ENCODE measurements at regions not wholly inside any gene's neighbourhood (a gene's known extent, or its start where the extent isn't known, plus 50 kb on each side); places are given as distances from the start of the nearest gene placed in this dataset.
"Not testable (repeated sequence)": the region's sequence is repeated elsewhere in the genome, so short reads cannot be mapped to it uniquely, and the experiment has no call there.

DNA sequence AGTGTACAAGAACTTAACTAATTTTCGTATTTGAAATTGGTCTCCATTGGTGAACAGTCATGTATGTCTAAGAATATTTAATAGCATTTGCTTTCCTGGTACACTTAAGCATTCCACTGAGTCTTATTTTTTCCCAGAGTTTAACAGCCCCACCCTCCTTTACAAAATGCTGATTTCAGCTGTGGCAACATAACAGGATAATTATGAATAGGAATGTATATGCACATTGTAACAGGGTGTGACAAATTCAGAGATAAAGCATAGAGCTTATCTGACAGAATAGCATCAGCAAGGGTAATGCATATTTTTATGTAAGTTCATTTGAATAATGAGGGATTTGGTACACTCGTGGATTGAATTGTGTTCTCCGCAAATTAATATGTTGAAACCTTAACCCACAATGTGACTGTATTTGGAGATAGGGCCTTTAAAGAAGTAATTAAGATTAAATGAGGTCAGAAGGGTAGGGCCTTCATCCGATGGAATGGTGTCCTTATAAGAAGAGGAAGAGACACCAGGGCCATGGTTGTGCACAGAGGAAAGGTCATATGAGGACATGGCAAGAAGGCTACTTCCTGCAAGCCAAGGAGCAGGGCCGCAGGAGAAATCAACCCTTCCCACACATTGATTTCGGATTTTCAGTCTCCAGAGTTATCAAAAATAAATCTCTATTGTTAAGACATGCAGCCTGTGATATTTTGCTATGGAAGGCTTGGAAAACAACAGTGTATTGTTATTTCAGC lies 439.7 kb upstream of the CDH20 start:
- Histone ChIP-seq H3K4me1 (ENCODE audit: control insufficient read depth, insufficient read depth, low read length) (no peaks in the 10 kb centered on the region), H3K9me3 (replicated peaks; ENCODE audit: low read length) (no peaks in the 10 kb centered on the region), H3K27me3 (ENCODE audit: control insufficient read depth, insufficient read depth, low read length) (no peaks in the 10 kb centered on the region), H3K36me3 (ENCODE audit: insufficient read depth, low read length) (no peaks in the 10 kb centered on the region), H3K4me2 (ENCODE audit: low read length) (no peak overlapping the region), H3K9ac (ENCODE audit: low read depth, low read length) (no peak overlapping the region), H3K4me3 (ENCODE audit: low read length) (no peak overlapping the region)

DNA sequence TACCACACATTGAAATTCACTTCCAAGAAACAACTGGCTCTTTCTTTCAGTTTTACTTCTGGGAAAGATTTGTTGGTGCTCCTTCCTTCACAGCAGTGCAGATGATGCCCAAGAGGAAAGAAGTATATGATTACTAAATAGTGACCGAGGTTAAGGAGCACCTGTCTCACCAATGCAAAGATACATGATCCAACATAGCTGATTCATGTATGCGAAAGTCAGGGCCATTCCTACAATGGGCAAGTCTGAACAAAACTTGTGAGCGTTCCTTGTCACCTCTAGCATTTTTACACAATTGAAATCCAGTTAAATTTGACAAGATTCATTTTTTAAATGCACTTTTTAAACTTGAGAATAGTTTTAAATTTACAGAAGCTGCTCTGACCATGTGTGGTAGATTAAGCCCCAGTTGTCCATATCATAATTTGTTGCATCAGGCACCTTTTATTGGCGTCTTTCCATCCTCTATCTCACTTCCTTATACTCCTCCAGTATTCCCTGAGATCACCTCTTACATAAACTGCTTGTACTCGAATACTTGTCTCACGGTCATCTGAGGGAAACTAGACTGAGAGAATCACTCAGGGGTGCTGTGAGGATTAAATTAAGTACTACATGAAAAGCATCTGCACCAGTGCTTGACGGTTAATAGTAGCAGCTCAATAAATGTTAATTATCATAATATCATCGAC lies 438.8 kb upstream of the CDH20 start:
- Histone ChIP-seq H3K27me3 (ENCODE audit: control insufficient read depth, insufficient read depth, low read length) (no peaks in the 10 kb centered on the region), H3K4me2 (ENCODE audit: low read length) (no peak overlapping the region), H3K9me3 (replicated peaks; ENCODE audit: low read length) (no peaks in the 10 kb centered on the region), H3K4me1 (ENCODE audit: control insufficient read depth, insufficient read depth, low read length) (no peaks in the 10 kb centered on the region), H3K9ac (ENCODE audit: low read depth, low read length) (no peak overlapping the region), H3K36me3 (ENCODE audit: insufficient read depth, low read length) (no peaks in the 10 kb centered on the region), H3K4me3 (ENCODE audit: low read length) (no peak overlapping the region)

DNA sequence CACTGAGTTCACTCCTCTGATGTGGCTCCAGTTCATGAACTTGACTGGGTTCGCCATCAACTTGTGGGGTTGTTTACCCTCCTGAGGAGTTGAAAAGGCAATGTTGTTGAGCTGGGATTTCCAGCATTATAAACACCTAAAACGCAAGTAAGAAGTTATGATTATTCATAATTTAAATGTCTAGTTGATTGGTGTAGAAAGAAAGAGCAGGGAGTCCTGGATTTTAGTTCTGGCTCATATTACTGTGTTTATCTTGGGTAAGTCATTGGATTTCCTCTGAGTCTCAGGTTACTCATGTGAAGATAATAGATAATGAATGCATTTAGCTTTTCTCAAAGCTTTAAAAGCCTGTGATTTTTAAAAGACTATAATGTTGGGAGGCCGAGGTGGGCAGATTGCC lies 438.0 kb upstream of the CDH20 start:
- Histone ChIP-seq H3K9me3 (replicated peaks; ENCODE audit: low read length) (no peaks in the 10 kb centered on the region), H3K36me3 (ENCODE audit: insufficient read depth, low read length) (no peaks in the 10 kb centered on the region), H3K4me3 (ENCODE audit: low read length) (no peak overlapping the region), H3K4me1 (ENCODE audit: control insufficient read depth, insufficient read depth, low read length) (no peaks in the 10 kb centered on the region), H3K27me3 (ENCODE audit: control insufficient read depth, insufficient read depth, low read length) (no peaks in the 10 kb centered on the region), H3K9ac (ENCODE audit: low read depth, low read length) (no peak overlapping the region), H3K4me2 (ENCODE audit: low read length) (no peak overlapping the region)

DNA sequence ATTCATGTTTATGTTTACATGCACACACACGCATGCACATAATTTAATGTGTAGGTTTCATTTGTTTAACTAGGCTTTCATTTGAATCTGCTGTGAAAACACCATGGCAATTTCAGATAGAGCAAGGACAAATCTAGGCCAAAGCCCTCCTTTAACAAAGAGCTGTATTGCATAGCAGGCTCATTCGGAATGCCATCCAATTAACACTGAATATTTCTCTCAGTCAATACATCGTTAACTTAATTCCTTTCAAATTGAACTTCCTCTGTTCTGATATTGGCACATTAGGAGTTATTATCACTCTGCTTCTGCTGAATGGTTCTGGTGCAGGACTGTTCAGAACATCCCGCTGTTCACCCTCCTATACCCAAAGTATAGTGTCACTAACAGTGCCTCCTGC lies 435.1 kb upstream of the CDH20 start:
- Histone ChIP-seq H3K4me3 (ENCODE audit: low read length) (no peak overlapping the region), H3K4me2 (ENCODE audit: low read length) (no peak overlapping the region), H3K27me3 (ENCODE audit: control insufficient read depth, insufficient read depth, low read length) (no peaks in the 10 kb centered on the region), H3K9me3 (replicated peaks; ENCODE audit: low read length) (no peaks in the 10 kb centered on the region), H3K4me1 (ENCODE audit: control insufficient read depth, insufficient read depth, low read length) (no peaks in the 10 kb centered on the region), H3K9ac (ENCODE audit: low read depth, low read length) (no peak overlapping the region), H3K36me3 (ENCODE audit: insufficient read depth, low read length) (no peaks in the 10 kb centered on the region)

DNA sequence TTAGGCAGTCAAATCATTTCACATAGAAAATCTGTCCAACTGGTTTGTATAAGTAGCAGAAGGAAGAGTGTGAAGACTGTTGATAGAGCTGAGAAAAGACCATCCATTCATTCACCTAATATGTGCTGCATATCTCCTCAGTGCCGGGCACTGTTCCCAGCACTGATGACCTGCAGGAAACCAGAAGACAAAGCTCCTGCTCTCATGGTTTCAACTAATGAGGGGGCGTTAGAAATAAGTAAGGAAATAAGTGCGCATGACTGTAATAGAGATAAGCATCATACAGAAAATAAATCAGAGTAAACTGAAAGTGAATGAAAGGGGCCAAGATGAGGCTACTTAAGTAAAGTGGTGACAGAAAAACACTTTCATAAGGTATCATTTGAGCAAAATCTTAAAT lies 427.5 kb upstream of the CDH20 start:
- H3K4me3 ChIP-seq (ENCODE audit: low read length): no peak overlapping the region
- H3K36me3 ChIP-seq (ENCODE audit: insufficient read depth, low read length): no peaks in the 10 kb centered on the region
- no peaks in the 10 kb centered on the region for H3K27me3 ChIP-seq (ENCODE audit: control insufficient read depth, insufficient read depth, low read length)
- H3K4me1 ChIP-seq (ENCODE audit: control insufficient read depth, insufficient read depth, low read length): no peaks in the 10 kb centered on the region
- no peak overlapping the region for H3K9ac ChIP-seq (ENCODE audit: low read depth, low read length)
- H3K9me3 ChIP-seq (replicated peaks; ENCODE audit: low read length): no peaks in the 10 kb centered on the region
- H3K4me2 ChIP-seq (ENCODE audit: low read length): no peak overlapping the region

DNA sequence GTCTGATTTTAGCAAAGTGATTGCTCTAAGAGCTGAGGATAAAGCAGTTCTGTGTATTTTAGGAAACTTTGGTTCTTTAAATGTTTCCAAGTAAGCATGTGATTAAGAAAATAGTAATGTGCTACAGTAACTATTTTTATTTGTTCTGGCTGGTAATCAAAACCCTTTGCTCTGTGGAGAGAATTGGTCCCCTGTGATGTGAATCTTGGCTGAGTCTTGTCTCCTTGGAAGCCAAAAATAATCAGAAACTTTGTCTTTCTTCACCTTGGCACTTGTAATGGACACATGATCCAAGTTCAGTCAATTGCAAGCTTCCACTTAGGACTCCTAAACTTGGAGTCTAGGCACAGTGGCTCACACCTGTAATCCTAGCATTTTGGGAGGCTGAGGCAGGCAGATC lies 422.7 kb upstream of the CDH20 start:
- H3K9me3 ChIP-seq (replicated peaks; ENCODE audit: low read length): no peaks in the 10 kb centered on the region
- no peaks in the 10 kb centered on the region for H3K27me3 ChIP-seq (ENCODE audit: control insufficient read depth, insufficient read depth, low read length)
- no peak overlapping the region for H3K9ac ChIP-seq (ENCODE audit: low read depth, low read length)
- no peaks in the 10 kb centered on the region for H3K36me3 ChIP-seq (ENCODE audit: insufficient read depth, low read length)
- H3K4me2 ChIP-seq (ENCODE audit: low read length): no peak overlapping the region
- H3K4me3 ChIP-seq (ENCODE audit: low read length): no peak overlapping the region
- H3K4me1 ChIP-seq (ENCODE audit: control insufficient read depth, insufficient read depth, low read length): no peaks in the 10 kb centered on the region

DNA sequence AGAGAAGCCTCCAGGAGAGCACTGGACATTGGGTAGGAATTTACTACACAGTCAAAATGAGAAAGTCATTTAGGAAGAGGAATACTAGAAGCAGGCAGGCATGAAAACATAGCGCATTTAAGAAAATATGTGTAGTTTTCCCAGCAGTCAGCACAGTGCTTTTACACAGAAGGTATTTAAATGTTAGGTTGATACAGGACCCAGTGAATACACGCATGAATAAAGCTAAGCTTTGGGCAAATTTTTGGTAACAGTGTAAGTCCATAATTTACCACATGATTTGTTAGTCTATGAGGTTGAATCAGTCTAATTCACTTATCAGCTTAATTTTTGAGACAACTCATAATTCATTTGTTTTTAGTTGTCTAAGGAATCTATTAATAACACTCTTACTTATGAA lies 421.7 kb upstream of the CDH20 start:
- no peaks in the 10 kb centered on the region for H3K4me1 ChIP-seq (ENCODE audit: control insufficient read depth, insufficient read depth, low read length)
- H3K4me2 ChIP-seq (ENCODE audit: low read length): no peak overlapping the region

DNA sequence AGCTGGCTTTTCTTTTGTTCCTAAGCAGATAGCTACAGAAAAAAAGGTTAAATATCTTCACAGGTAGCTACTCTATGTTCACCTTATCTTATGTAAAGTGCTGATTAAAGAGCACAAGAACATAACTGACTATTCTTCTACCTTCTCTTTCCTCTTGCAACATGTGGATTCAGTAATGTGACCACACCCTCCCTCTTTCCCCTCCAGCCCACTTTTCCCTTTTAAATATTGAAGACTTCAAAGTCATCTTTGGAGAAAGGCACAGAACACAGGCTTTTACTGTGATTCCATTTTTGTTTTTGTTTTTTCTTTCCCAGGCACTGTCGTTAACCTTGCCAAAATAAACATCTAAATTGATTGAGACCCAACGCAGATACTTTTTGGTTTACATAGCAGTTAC lies 418.1 kb upstream of the CDH20 start:
- Histone ChIP-seq H3K4me3 (ENCODE audit: low read length) (no peak overlapping the region), H3K4me1 (ENCODE audit: control insufficient read depth, insufficient read depth, low read length) (no peaks in the 10 kb centered on the region), H3K27me3 (ENCODE audit: control insufficient read depth, insufficient read depth, low read length) (no peaks in the 10 kb centered on the region), H3K9ac (ENCODE audit: low read depth, low read length) (no peak overlapping the region), H3K9me3 (replicated peaks; ENCODE audit: low read length) (peaks cover 3% of the 10 kb centered on the region), H3K4me2 (ENCODE audit: low read length) (no peak overlapping the region), H3K36me3 (ENCODE audit: insufficient read depth, low read length) (no peaks in the 10 kb centered on the region)

More for the DNA sequence above, 421.7 kb upstream of the CDH20 start:
- Histone ChIP-seq H3K4me3 (ENCODE audit: low read length) (no peak overlapping the region), H3K9me3 (replicated peaks; ENCODE audit: low read length) (no peaks in the 10 kb centered on the region), H3K36me3 (ENCODE audit: insufficient read depth, low read length) (no peaks in the 10 kb centered on the region), H3K9ac (ENCODE audit: low read depth, low read length) (no peak overlapping the region), H3K27me3 (ENCODE audit: control insufficient read depth, insufficient read depth, low read length) (no peaks in the 10 kb centered on the region)

DNA sequence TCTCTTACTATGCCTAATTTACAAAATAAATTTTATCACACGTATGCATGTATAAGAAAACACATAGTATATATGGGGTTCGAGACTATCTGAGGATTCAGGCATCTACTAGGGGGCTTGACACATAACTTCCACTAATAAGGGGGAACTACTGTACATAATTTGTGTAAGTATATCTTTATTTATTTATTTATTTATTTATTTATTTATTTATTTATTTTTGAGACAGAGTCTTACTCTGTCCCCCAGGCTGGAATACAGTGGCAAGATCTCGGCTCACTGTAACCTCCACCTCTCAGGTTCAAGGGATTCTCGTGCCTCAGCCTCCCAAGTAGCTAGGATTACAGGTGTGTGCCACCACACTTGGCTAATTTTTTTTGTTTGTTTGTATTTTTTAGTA lies 414.4 kb upstream of the CDH20 start:
- H3K9ac ChIP-seq (ENCODE audit: low read depth, low read length); H3K27me3 ChIP-seq (ENCODE audit: control insufficient read depth, insufficient read depth, low read length); H3K4me1 ChIP-seq (ENCODE audit: control insufficient read depth, insufficient read depth, low read length); H3K4me3 ChIP-seq (ENCODE audit: low read length); H3K36me3 ChIP-seq (ENCODE audit: insufficient read depth, low read length); H3K4me2 ChIP-seq (ENCODE audit: low read length); H3K9me3 ChIP-seq (replicated peaks; ENCODE audit: low read length): not testable (repeated sequence)

DNA sequence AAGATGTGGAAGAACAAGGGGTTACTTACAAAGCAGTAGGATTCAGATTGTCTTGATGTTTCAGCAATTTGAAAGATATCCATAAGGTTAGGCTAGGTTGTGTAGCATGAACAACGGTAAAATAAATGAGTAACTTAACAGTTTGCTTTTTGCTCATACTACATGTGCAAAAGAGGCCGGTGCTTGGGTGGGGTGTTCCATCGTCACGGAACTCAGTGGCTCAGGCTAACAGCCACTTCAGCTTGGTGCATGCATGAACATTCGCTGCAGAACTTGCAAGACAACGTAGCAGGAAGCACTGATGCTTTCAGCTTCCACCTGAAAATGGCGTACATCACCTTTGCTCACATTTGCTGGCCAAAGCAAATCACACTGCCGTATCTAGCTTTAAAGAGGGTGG lies 407.3 kb upstream of the CDH20 start:
- no peaks in the 10 kb centered on the region for H3K9me3 ChIP-seq (replicated peaks; ENCODE audit: low read length)
- no peak overlapping the region for H3K9ac ChIP-seq (ENCODE audit: low read depth, low read length)
- no peaks in the 10 kb centered on the region for H3K27me3 ChIP-seq (ENCODE audit: control insufficient read depth, insufficient read depth, low read length)
- H3K4me2 ChIP-seq (ENCODE audit: low read length): no peak overlapping the region
- no peaks in the 10 kb centered on the region for H3K36me3 ChIP-seq (ENCODE audit: insufficient read depth, low read length)
- no peak overlapping the region for H3K4me3 ChIP-seq (ENCODE audit: low read length)
- H3K4me1 ChIP-seq (ENCODE audit: control insufficient read depth, insufficient read depth, low read length): no peaks in the 10 kb centered on the region

DNA sequence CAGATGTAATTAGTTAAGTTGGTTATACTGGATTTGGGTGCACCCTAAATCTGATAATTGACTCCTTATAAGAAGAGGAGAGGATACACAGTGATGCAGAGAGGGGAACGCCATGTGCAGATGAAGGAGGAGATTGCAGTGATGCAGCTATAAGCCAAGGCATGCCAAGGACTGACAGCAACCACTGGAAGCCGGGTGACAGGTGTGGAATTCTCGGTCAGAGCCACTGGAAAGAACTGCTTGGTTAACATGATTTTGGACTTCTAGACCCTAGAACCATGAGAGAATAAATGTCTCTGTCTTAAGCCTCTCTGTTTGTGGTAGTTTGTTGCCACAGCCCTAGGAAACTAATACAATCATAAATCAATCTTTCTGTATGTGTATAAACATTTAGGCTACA lies 403.3 kb upstream of the CDH20 start:
- no peaks in the 10 kb centered on the region for H3K9me3 ChIP-seq (replicated peaks; ENCODE audit: low read length)
- no peak overlapping the region for H3K9ac ChIP-seq (ENCODE audit: low read depth, low read length)
- H3K4me3 ChIP-seq (ENCODE audit: low read length): no peak overlapping the region
- H3K27me3 ChIP-seq (ENCODE audit: control insufficient read depth, insufficient read depth, low read length): no peaks in the 10 kb centered on the region
- H3K36me3 ChIP-seq (ENCODE audit: insufficient read depth, low read length): no peaks in the 10 kb centered on the region
- H3K4me1 ChIP-seq (ENCODE audit: control insufficient read depth, insufficient read depth, low read length): no peaks in the 10 kb centered on the region
- no peak overlapping the region for H3K4me2 ChIP-seq (ENCODE audit: low read length)

Data from skeletal muscle satellite cell (primary cell).